BJ (cell line): ENCODE measurements at regions not wholly inside any gene's neighbourhood (a gene's known extent, or its start where the extent isn't known, plus 50 kb on each side); places are given as distances from the start of the nearest gene placed in this dataset.

Experiments used
- CTCF ChIA-PET: fragments of 350-600 bp; formaldehyde crosslinking; extraction: SDS; loops from one replicate; lab custom pipeline; 2021; ENCODE audit warnings: antibody characterized with exemption, inconsistent platforms; lab: Yijun Ruan, JAX
- POLR2A ChIA-PET: fragments of 300-600 bp; sonication (Branson Sonifier 250); formaldehyde crosslinking; extraction: SDS; loops from one replicate; lab custom pipeline; 2021; ENCODE audit warnings: antibody characterized with exemption; lab: Charles Lee
- DNase-seq: peaks from one replicate; pipeline ENCODE4 v3.0.0-alpha.2; 2011; ENCODE audit warnings: low read depth
- H3K27me3 ChIP-seq: 2 replicates; pipeline ENCODE4 v1.6.0; 2011; ENCODE audit warnings: low read length; ENCODE audit not compliant: control insufficient read depth, insufficient read depth
- H3K36me3 ChIP-seq: 2 replicates; pipeline ENCODE4 v1.5.1; 2011; ENCODE audit warnings: low read length; ENCODE audit not compliant: control insufficient read depth, insufficient read depth
- H3K4me3 ChIP-seq: 2 replicates; pipeline ENCODE4 v1.5.1; 2011; ENCODE audit warnings: low read depth, mild to moderate bottlenecking, control low read depth, low read length
- TF ChIP-seq, protein P1 (sequence below): IDR thresholded peaks from 2 replicates; pipeline ENCODE4 v1.5.1; 2011; ENCODE audit warnings: low read depth, mild to moderate bottlenecking, control low read depth, inconsistent platforms, low read length, moderate library complexity; ENCODE audit not compliant: insufficient read depth

DNA sequence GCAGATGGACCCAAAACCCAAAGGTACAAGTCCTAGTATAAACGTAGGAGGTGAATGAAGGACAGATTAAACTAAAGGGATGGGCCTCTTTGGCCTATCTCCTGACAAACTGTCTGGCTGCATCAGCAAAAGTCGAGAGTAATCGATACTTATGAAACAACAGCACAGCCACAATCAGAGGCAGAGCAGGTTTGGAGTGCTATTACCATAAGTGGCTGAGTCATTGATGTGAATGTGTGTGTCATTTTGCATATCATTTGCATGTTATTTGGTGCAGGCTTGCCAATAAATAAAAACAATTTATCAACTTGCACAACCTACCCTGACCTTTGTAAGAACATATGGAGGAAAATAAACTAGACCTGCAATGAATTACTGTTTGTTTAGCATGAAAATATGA lies 283.1 kb downstream of the NUF2 start:
- no peak for DNase-seq
- ChIA-PET POLR2A (no interaction called here), CTCF (no interaction called here)
- Histone ChIP-seq H3K36me3 (no peaks in the 10 kb centered on the region), H3K27me3 (no peaks in the 10 kb centered on the region; the same call in 1 of the 2 replicates), H3K4me3 (no peak overlapping the region)
- TF ChIP-seq, protein P1, sequence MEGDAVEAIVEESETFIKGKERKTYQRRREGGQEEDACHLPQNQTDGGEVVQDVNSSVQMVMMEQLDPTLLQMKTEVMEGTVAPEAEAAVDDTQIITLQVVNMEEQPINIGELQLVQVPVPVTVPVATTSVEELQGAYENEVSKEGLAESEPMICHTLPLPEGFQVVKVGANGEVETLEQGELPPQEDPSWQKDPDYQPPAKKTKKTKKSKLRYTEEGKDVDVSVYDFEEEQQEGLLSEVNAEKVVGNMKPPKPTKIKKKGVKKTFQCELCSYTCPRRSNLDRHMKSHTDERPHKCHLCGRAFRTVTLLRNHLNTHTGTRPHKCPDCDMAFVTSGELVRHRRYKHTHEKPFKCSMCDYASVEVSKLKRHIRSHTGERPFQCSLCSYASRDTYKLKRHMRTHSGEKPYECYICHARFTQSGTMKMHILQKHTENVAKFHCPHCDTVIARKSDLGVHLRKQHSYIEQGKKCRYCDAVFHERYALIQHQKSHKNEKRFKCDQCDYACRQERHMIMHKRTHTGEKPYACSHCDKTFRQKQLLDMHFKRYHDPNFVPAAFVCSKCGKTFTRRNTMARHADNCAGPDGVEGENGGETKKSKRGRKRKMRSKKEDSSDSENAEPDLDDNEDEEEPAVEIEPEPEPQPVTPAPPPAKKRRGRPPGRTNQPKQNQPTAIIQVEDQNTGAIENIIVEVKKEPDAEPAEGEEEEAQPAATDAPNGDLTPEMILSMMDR = no peak

DNA sequence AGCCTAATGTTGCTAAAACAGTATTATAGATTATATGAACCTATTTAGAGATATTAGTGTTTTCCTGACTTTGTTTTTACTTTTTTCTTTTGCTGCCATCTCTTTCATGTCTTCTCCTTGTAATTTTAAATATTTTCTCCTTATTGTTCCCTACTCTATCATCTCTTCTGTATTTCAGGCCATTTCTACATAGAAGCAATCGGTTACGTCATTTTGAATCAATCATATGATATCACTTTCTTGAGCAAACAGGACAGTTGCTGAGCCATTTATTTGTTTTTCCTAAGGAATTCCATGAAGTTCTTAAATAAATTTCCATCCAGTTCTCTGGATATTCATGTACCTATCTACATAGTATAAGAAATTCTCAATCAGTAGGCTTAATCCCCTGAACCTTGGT lies 287.2 kb downstream of the NUF2 start:
- Histone ChIP-seq H3K27me3 (no peaks in the 10 kb centered on the region), H3K36me3 (no peaks in the 10 kb centered on the region), H3K4me3 (no peak overlapping the region)
- DNase-seq = no peak
- TF ChIP-seq, protein P1 = no peak
- CTCF ChIA-PET = no interaction called here
- POLR2A ChIA-PET = no interaction called here

DNA sequence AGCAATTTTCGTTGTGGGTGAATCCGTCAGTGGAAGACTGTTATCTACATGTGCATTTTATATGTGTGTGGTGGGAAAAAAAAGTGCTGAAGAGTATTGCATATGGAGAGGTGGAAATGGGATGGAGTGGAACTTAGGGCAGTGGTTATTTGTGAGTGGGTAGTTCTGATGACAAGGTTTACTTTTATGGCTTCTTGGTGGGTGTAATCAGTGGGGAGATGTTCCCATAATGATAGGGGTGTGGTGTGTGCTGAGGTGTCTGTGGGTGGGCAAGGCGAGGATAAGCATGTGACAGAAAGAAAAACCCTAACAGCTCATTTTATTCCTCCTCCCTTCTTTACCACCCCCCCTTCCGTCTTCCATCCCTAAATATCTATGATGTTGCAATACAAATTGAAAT lies 288.1 kb downstream of the NUF2 start:
- H3K27me3 ChIP-seq = no peaks in the 10 kb centered on the region
- TF ChIP-seq, protein P1 = no peak
- no peaks in the 10 kb centered on the region for H3K36me3 ChIP-seq
- no peak for DNase-seq
- H3K4me3 ChIP-seq = no peak overlapping the region
- CTCF ChIA-PET = interaction anchor here (1.3 kb wide), 1 partner anchor 12 kb away, joined by 3 read pairs; no protein-coding TSS in a partner anchor
- POLR2A ChIA-PET = no interaction called here

DNA sequence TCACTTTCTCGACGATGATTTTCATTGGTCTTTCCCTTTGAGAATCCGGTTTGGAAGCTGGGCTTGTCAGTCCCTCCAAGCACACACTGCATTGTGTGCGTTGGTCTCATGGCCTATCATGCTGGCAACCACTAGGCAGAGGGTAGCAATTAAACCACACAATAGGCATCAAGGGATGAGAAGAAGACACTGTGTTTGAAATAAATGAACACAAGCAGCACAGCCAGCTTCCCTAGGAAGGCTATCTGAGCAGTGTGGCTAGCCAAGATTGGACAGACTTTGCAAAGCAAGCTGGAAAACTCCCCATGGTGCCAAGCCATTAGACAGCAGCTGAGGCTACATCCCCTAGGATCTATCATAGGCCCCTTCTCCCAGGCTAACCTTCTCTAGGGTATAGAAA lies 288.7 kb downstream of the NUF2 start:
- TF ChIP-seq, protein P1 = no peak
- Histone ChIP-seq H3K36me3 (no peaks in the 10 kb centered on the region), H3K4me3 (no peak overlapping the region), H3K27me3 (no peaks in the 10 kb centered on the region)
- ChIA-PET CTCF (interaction anchor here (0.7 to 1.3 kb wide), 2 partner anchors 11 to 15 kb away, joined by 3 read pairs; no protein-coding TSS in a partner anchor), POLR2A (no interaction called here)
- no peak for DNase-seq

DNA sequence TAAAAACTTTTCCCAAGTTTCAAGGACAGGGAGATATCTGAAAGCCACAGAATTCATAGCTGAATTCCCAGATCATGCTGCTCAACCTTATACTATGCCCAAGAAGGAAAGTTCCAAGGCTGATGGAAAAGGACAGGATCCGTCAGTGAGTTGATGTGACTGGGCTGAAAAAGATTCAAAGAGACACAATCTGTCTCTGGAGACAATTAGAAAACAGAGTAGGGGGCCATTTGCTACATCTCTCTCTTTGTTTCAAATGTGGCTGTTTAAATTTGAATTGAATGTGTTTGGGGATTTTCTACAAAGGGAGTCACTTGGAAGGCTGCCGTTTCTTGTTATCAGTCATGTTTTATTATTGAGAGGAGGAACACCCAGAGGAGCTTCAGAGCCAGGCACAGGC lies 292.6 kb downstream of the NUF2 start:
- ChIA-PET CTCF (no interaction called here), POLR2A (no interaction called here)
- H3K27me3 ChIP-seq = no peaks in the 10 kb centered on the region
- no peak overlapping the region for H3K4me3 ChIP-seq
- DNase-seq = no peak
- TF ChIP-seq, protein P1 = no peak
- H3K36me3 ChIP-seq = no peaks in the 10 kb centered on the region
